HG02938 (cell line): ENCODE measurements at regions not wholly inside any gene's neighbourhood (a gene's known extent, or its start where the extent isn't known, plus 50 kb on each side); places are given as distances from the start of the nearest gene placed in this dataset.

Source experiments
- ATAC-seq: cut with Tn5 transposase; IDR thresholded peaks from one replicate; pipeline ENCODE4 v1.9.1; 2021; ENCODE audit warnings: mild to moderate bottlenecking, moderate library complexity; ENCODE audit not compliant: unreplicated experiment

GRCh38 chr22:47748957-47749356, 986.5 kb downstream of the TBC1D22A start:
- no peak for ATAC-seq

DNA sequence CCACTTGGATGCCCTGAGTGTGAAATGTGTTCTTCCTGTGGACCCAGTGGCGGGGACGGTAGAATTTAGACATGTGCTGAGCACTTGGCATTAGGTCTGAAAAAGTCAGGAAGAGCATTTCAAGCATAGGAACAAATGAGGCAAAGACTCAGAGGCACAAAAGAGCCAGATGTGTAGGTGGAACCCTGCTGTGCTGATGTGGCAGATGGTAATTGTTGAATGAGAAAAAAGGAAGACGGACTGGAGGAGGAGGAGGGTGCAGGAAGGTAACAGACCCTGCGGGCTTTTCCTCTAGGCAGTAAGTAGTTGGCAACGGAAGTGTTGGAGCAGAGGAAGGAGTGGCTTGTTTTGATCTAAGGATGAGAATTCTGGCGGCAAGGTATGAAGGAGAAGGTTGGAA, 985.8 kb downstream of the TBC1D22A start:
- no peak for ATAC-seq

DNA sequence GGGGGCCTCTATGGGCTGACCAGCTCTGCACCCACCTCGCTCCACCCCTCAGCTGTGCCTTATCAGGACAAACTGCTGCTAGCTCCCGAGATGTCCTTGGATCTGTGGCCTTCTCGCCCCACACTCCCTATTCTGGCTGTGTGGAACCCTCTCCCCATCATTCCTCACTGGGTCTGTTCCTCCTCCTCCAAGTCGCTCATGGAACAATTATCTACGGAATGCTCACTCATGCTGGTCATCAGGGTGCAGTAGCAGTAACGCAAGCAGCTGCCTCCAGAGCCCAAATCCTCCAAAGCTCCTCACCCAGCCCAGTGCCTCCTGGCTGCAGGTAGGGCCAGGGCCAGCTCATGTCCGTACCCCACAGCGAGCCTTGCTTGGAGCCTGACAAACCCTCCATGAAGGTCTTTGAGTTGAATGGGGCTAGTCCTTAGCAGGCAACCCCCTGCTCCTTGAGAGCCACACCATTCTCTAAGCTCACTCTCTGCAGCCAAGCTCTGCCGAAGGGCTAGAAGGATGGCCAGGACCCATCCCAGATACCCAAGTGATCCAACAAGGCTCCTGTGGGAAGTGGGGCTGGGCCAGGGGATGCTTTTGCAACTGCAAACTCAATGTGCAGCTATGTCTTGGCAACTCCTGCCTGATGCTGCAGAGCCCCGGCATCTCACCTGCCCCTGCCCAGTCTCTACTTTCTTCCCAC, 977.8 kb downstream of the TBC1D22A start:
- ATAC-seq, result no peak

GRCh38 chr22:47739291-47740015, 977.0 kb downstream of the TBC1D22A start:
- ATAC-seq, result no peak

- ATAC-seq, result no peak
Measured at GRCh38 chr22:47738472-47739013, 976.1 kb downstream of the TBC1D22A start.

- ATAC-seq, result no peak
Measured at GRCh38 chr22:47736186-47737034, 974.0 kb downstream of the TBC1D22A start.

DNA sequence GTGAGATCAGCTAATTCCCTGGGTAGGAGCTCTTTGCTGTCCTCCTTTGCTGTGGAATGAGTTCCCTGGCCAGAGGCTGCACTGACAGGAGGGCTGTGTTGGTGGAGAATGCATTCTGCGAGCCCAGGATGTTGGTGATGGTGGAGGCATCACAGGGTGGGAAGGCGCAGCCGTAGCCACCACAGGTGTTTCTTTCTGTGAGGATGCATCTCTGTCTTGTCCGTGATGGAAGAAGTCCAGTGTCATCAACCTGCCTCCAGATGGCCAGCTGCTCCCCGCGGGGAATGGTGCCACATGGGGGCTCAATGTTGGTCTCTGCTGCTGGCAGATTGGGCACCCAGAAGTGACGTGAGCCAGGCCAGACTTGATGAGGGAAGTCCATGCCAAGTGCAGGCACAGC, 972.1 kb downstream of the TBC1D22A start:
- no peak for ATAC-seq

DNA sequence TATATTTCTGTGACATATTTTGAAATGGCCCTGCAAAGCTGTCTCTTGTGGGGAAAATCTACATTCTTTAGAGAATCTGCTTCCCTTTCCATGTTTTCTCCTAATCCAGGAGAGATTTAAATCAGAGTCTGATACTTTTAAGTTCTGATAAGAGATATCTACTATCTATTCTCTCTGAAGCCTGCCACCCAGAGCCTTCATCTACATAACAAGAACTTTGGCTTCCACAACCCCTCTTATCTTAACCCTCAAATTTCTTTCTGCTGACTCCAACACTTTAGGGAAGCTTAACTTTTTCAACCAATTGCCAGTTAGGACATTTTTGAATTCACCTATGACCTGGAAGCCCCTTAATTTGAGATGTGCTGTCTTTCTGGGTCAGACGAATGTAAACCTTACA, 965.2 kb downstream of the TBC1D22A start:
- no peak for ATAC-seq

DNA sequence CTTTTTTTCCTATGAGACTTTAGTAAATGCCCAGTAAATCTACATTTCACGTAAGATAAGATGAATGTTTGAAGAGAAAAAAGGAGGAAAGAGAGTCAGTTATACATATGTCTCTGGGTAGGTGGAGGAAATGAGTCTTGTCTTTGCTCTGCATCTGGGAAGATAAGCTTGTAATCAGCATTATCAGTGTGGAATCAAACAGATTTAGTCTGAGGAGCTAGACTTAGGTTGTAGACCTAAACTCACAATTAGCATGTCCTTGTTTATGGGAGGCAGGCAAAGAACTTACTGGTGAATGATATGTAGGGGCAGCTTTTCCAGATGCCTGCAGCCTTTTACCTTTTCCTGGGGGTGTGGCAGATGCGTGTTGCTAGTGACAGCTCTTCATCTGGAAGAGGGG, 962.3 kb downstream of the TBC1D22A start:
- ATAC-seq, result no peak

DNA sequence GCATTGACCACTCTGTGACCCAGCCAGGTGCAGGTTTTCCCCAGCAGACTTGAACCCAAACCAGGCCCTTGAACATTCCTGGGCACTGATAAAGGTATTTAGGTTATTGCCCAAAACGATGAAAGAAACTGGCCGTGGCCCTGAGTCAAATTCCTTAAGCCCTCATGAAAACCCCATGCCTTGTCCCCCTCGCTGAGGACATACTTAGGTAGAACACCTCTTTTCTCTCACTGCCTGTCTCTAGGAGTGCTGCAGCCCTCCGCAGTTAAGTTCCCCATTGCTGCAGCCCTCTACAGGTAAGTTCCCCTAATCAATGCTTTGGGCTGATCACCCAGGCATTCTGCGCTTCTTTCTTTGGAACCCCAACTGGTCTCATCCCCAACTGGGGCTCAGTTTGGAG, 961.6 kb downstream of the TBC1D22A start:
- no peak for ATAC-seq

- no peak for ATAC-seq
Measured at GRCh38 chr22:47718337-47718736, 955.9 kb downstream of the TBC1D22A start.

DNA sequence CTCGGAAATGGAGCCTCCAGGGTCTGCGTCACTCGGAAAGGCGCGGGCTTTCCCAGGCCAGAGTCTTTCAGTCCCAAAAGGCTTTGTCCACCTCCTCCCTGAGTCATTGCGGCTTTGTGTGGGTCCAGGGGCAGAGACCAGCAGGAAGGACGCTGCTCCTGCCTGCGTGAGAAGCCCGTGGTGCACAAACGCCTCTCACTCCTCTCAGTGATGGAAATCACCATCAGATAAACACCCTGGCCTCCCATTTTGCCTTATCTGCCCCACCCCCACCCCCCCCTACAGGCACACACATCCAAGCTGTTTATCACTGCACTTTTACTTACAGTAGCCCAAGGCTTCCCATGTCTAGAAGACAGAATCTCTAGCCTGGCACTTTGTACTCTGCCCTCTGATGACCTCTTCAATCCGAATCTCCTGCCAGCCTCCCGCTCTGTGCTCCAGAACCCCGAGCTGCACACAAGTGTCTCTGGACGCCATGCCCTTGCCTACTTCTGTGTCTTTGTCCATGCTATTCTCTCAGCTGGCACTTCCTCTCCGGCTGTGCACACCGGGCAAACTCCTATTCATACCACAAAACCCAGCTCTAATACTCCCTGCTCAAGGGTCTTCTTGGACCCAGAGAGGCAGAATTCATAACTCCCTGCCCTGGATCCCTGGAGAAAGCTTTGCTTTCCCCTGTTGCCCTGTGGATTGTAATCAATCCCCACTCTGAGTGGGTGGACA, 954.6 kb downstream of the TBC1D22A start:
- no peak for ATAC-seq

DNA sequence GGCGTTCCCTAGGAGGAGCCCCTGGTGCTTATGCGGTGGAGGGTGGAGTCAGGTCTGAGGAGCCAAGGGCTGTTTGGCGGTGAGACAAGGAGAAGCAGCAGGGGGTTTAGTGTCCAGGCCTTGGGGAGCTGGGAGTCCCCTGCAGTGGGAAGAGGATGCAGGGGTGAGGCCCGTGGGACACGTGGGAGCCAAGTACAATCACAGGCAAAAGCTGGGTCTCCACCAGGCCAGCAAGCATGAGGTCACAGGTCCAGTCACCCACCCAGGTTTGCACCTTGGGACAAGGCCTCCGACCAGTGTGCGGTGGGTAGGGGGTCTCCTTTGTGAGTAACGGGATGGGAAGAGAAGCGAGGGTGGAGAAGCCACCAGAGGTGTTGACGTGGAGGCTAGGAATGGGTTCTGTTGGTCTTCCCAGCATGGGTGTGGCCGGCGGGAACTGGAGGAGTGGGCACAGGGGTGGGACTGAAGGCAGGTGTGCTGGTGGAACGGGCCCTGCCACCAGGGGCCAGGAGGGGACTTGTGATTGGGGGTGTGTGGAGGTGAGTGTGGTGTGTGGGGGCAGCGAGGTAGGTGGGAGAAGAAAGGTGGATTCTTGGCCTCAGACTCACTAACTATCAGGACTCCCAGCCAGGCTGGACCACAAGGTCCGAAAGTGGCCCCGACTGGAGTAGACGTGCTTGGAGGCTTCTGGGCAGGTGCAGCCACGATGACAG, 953.6 kb downstream of the TBC1D22A start:
- ATAC-seq, result no peak

DNA sequence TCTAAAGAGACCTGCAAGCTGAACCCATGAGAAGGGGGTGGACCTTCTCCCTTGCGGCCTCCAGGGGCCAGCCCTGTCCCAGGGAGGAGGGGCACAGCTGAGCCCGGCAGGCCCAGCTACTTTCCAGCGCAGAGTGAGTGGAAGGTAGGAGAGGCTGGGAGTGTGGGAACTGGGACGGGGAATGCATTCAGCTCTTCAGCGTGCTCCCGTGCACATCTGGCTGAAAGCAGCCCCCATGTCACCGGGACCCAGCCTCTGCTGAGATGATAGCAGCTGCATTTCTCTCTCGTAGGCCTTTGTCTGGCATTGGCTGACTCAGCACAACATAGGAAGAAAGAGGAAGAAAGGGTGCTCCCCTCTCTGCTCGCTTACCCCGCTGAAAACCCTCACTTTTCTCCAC, 951.5 kb downstream of the TBC1D22A start:
- ATAC-seq, result no peak

GRCh38 chr22:47710135-47710534, 947.7 kb downstream of the TBC1D22A start:
- no peak for ATAC-seq

DNA sequence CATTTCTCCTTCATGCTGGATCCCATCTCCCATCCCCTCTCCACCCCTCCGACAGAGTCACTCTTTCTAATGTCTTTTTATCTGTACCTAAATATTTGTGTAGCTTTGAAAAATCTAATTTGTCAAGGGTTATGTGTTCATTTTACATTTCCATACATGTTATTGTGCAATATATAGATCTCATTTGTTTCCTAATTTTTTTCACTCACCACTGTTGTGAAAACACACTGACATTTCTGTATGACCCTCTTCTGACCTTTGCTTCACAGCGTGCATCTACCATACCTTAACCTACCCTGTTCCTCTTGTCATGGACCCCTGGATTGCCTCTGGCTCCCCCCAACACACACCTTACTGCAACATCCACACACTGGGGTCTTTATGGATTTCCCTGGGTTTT, 942.9 kb downstream of the TBC1D22A start:
- no peak for ATAC-seq

DNA sequence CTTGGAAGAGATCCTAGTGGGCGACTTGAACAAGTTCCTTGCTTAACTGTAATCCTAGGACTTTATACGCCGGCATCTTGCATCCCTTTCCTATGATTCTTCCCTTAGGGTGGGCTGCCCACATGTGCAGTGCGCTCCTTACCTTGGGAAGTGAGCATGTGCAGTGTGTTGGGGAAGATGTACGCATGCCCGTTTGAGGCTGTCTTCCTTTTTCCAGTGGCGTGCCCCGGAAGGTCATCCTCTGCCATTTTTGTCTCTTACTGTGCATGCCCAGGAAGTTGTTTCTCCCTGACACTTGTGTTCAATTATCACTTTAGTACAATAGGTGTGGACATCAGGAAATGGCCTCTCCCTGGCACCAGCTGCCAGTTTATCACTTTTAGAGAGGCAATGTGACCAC, 936.5 kb downstream of the TBC1D22A start:
- ATAC-seq, result no peak

GRCh38 chr22:47697861-47698260, 935.4 kb downstream of the TBC1D22A start:
- ATAC-seq, result no peak

GRCh38 chr22:47696776-47697175, 934.3 kb downstream of the TBC1D22A start:
- ATAC-seq, result no peak

DNA sequence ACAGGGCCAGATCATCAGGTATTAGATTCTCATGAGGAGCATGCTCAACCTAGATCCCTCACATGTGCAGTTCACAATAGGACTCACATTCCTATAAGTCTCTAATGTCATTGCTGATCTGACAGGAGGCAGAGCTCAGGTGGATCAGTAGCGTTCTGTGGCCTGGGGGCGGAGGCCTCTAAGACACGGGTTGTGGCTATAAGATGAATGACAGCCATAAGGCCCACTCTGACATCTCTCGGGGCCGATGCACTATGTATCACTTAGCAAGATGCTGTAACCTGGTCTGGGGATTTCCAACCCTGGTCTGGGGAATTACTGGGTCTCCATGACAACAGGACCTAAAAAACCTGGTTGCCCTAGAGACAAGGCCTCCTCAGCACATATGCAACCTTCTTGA, 932.7 kb downstream of the TBC1D22A start:
- no peak for ATAC-seq
